HepG2 (cell line): ENCODE measurements at regions not wholly inside any gene's neighbourhood (a gene's known extent, or its start where the extent isn't known, plus 50 kb on each side); places are given as distances from the start of the nearest gene placed in this dataset.
"Not testable (repeated sequence)": the region's sequence is repeated elsewhere in the genome, so short reads cannot be mapped to it uniquely, and the experiment has no call there.

Experiments used
- ATAC-seq: fragments of 200-7000 bp; cut with Tn5 transposase; 3 replicates; pipeline ENCODE4 v1.9.1; 2020; ENCODE audit warnings: mild to moderate bottlenecking, moderate library complexity
- BruUV-seq: library from RNA; stranded (reverse); fragments of 400-500 nt; replicated peaks from 2 replicates; lab custom pipeline; 2021; lab: Mats Ljungman, UMichigan
- CTCF ChIA-PET: fragments of 300-600 bp; formaldehyde crosslinking; extraction: SDS; loops from one replicate; lab custom pipeline; 2021; ENCODE audit warnings: low total read pairs, inconsistent platforms, low intra/inter-chr PET ratio; lab: Yijun Ruan, JAX
- POLR2A ChIA-PET: fragments of 350-600 bp; sonication (Branson Sonifier 250); formaldehyde crosslinking; loops from one replicate; lab custom pipeline; 2020; ENCODE audit warnings: antibody characterized with exemption, inconsistent platforms; lab: Yijun Ruan, JAX
- DNase-seq: peaks from one replicate; pipeline ENCODE4 v3.0.0-alpha.2; 2015; ENCODE audit warnings: low spot score
- FAIRE-seq: peaks from 3 replicates; lab custom pipeline; 2011; peaks lifted over from hg19 to GRCh38; lab: Jason Lieb, UNC
- H2AFZ ChIP-seq: one replicate; pipeline ENCODE4 v1.6.1; 2011; ENCODE audit warnings: low read length, inconsistent platforms
- H3K27ac ChIP-seq: fragments of 300-600 bp; 3 replicates; pipeline ENCODE4 v1.8.0; 2011; ENCODE audit warnings: mixed run types, mild to moderate bottlenecking, mixed read lengths, low read length, inconsistent platforms; ENCODE audit not compliant: insufficient read depth; ENCODE audit errors: extremely low read length
- H3K27me3 ChIP-seq, 2 experiments: fragments of 200-600 bp in 1 of 2; 2 replicates in 1 of 2; 3 replicates in 1 of 2; pipeline versions ENCODE4 v1.6.0 to v1.8.0; 2011; ENCODE audit warnings: low read length in 2 of 2, mild to moderate bottlenecking in 2 of 2, moderate library complexity in 2 of 2, inconsistent platforms in 1 of 2; ENCODE audit not compliant: insufficient read depth in 2 of 2, control insufficient read depth in 1 of 2
- H3K36me3 ChIP-seq, 2 experiments: fragments of 200-600 bp in 1 of 2; replicated peaks in 1 of 2; 2 replicates in 1 of 2; 3 replicates in 1 of 2; pipeline versions ENCODE4 v1.5.1 to v1.8.0; 2011; ENCODE audit warnings: low read length in 2 of 2, inconsistent platforms in 1 of 2; ENCODE audit not compliant: insufficient read depth in 2 of 2, control insufficient read depth in 1 of 2
- H3K4me1 ChIP-seq: 2 replicates; pipeline ENCODE4 v1.5.1; 2012; ENCODE audit warnings: low read length, inconsistent platforms; ENCODE audit not compliant: insufficient read depth
- H3K4me2 ChIP-seq: 2 replicates; pipeline ENCODE4 v1.6.0; 2011; ENCODE audit warnings: low read depth, low read length, inconsistent platforms
- H3K4me3 ChIP-seq, 3 experiments: fragments of 200-600 bp in 1 of 3; sonication (generic), shearing (Covaris generic) in 1 of 3; replicated peaks in 1 of 3; 2 replicates each; pipeline ENCODE4 v1.5.1; 2011 to 2016; ENCODE audit warnings: low read length in 3 of 3, inconsistent platforms in 2 of 3, low read depth in 2 of 3, mild to moderate bottlenecking in 2 of 3, control low read depth in 1 of 3, mixed read lengths in 1 of 3; ENCODE audit not compliant: insufficient read depth in 1 of 3
- H3K79me2 ChIP-seq: one replicate; pipeline ENCODE4 v1.6.1; 2011; ENCODE audit warnings: low read length, inconsistent platforms; ENCODE audit not compliant: insufficient read depth
- H3K9ac ChIP-seq: 2 replicates; pipeline ENCODE4 v1.6.0; 2011; ENCODE audit warnings: mild to moderate bottlenecking, low read depth, low read length, inconsistent platforms; ENCODE audit not compliant: insufficient read depth
- H3K9me3 ChIP-seq: 2 replicates; pipeline ENCODE4 v1.5.1; 2012; ENCODE audit warnings: mild to moderate bottlenecking, low read length
- H4K20me1 ChIP-seq: 2 replicates; pipeline ENCODE4 v1.6.0; 2011; ENCODE audit warnings: inconsistent platforms, mild to moderate bottlenecking, low read length, moderate library complexity; ENCODE audit not compliant: insufficient read depth
- ATF7 ChIP-seq, 2 experiments: fragments of 450-650 bp in 1 of 2; sonication (generic) in 1 of 2; formaldehyde crosslinking in 1 of 2; IDR thresholded peaks; 2 replicates each; pipeline versions ENCODE4 v1.4.0 to v1.6.1; 2016 to 2020; ENCODE audit warnings: antibody characterized with exemption in 1 of 2, mild to moderate bottlenecking in 1 of 2, missing genetic modification reagents in 1 of 2
- FIP1L1 ChIP-seq: fragments of 200-400 bp; formaldehyde crosslinking; IDR thresholded peaks from 2 replicates; pipeline ENCODE4 v1.6.1; 2018; ENCODE audit warnings: low read depth, mild to moderate bottlenecking, low read length, moderate library complexity, borderline replicate concordance; ENCODE audit not compliant: insufficient read depth
- HNF1A ChIP-seq, 2 experiments: sonication (generic) in 1 of 2; formaldehyde crosslinking in 1 of 2; IDR thresholded peaks; 2 replicates each; pipeline versions ENCODE4 v1.4.0 to v1.6.1; 2016 to 2020; ENCODE audit warnings: borderline replicate concordance in 1 of 2, low read depth in 1 of 2, mild to moderate bottlenecking in 1 of 2, missing genetic modification reagents in 1 of 2
- KLF15 ChIP-seq: sonication (generic); formaldehyde crosslinking; IDR thresholded peaks from 2 replicates; pipeline ENCODE4 v1.8.1; 2023; ENCODE audit warnings: borderline replicate concordance, mild to moderate bottlenecking, inconsistent platforms, missing genetic modification reagents, mixed read lengths
- ZNF431 ChIP-seq: sonication (generic); formaldehyde crosslinking; IDR thresholded peaks from 2 replicates; pipeline ENCODE4 v1.9.0; 2022; ENCODE audit warnings: missing genetic modification reagents, low read depth, mild to moderate bottlenecking, borderline replicate concordance
- WGBS: methylation state at CpG from one replicate; pipeline ENCODE4 v1.1.6; 2017; ENCODE audit warnings: low lambda C conversion rate; 5-methylcytosine and 5-hydroxymethylcytosine counted together
- in situ Hi-C: cut with HindIII; loops from 2 replicates; pipeline ENCODE4 v1.10.0; 2017; ENCODE audit warnings: low pct_unique_long_range_greater_than_20kb; ENCODE audit not compliant: extremely low pct_ligation_motif_present
- intact Hi-C: fragments of 100-400 bp; cut with micrococcal nuclease; formaldehyde crosslinking; loops from one replicate; pipeline ENCODE4 v1.10.0; 2022; ENCODE audit not compliant: unreplicated experiment
- TF ChIP-seq, protein P1 (sequence below): sonication (generic); formaldehyde crosslinking; IDR thresholded peaks from 2 replicates; pipeline ENCODE4 v1.4.0; 2020; ENCODE audit warnings: missing genetic modification reagents; ENCODE audit errors: not compliant biosample characterization

- TF ChIP-seq, protein P1, sequence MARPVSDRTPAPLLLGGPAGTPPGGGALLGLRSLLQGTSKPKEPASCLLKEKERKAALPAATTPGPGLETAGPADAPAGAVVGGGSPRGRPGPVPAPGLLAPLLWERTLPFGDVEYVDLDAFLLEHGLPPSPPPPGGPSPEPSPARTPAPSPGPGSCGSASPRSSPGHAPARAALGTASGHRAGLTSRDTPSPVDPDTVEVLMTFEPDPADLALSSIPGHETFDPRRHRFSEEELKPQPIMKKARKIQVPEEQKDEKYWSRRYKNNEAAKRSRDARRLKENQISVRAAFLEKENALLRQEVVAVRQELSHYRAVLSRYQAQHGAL (CRISPR knock-in tag), result no peak
- TF ChIP-seq KLF15 (CRISPR knock-in tag), result no peak
- no peak for TF ChIP-seq FIP1L1
Measured at GRCh38 chr6:67467341-67467740, 1167.7 kb upstream of the ADGRB3 start (continued).

GRCh38 chr6:67462725-67463124 lies 1172.4 kb upstream of the ADGRB3 start:
- H3K4me1 ChIP-seq; H3K4me2 ChIP-seq; H3K27me3 ChIP-seq; CTCF ChIA-PET; BruUV-seq; intact Hi-C loops; ATAC-seq; H3K27ac ChIP-seq; H3K79me2 ChIP-seq; H2AFZ ChIP-seq; H3K36me3 ChIP-seq; H3K9ac ChIP-seq; in situ Hi-C loops; POLR2A ChIA-PET; H4K20me1 ChIP-seq; DNase-seq; H3K4me3 ChIP-seq; FAIRE-seq; TF ChIP-seq ATF7 (CRISPR knock-in tag; IDR thresholded peaks at IDR 0.05): not testable (repeated sequence)
- 35% methylated on average over 1 of the region's 1 CpG for WGBS
- peaks cover 25% of the 10 kb centered on the region for H3K9me3 ChIP-seq
- peak; percentile 56; the same call in 1 of the 2 replicates for TF ChIP-seq ATF7 (IDR thresholded peaks at IDR 0.05)

DNA sequence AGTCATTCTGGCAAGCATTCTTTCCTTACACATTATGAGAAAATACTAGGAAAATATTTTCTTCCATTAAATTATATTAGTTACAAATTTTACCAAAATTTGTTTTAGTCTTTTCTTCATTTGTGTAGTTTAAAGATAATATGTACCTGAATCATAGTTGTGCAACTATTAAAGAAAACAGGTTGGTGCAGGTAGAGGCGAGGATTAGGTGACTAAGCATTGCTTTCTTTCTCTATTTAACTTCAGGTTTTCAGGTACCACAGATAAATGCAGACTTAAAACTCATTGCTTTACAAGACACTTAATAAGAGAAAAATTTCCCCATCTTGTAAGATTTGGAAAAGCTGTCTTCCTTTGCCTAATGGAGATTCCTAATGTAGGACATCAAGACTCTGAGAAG lies 1175.5 kb upstream of the ADGRB3 start:
- intact Hi-C loops (no loop called here), in situ Hi-C loops (no loop called here)
- no peaks in the 10 kb centered on the region for H3K4me1 ChIP-seq
- POLR2A ChIA-PET, result no interaction called here
- H3K9ac ChIP-seq, result no peak overlapping the region
- no peak overlapping the region for H3K27ac ChIP-seq
- BruUV-seq, result no TSS peak
- no peaks in the 10 kb centered on the region for H4K20me1 ChIP-seq
- no peak for ATAC-seq
- H3K36me3 ChIP-seq, result no peaks in the 10 kb centered on the region
- no peak overlapping the region for H3K4me2 ChIP-seq
- FAIRE-seq, result no peak
- H3K9me3 ChIP-seq, result peaks cover 37% of the 10 kb centered on the region
- whole genome bisulfite sequencing, result 4% methylated on average over 1 of the region's 1 CpG
- H2AFZ ChIP-seq, result no peak overlapping the region
- no peak for DNase-seq
- no peak overlapping the region for H3K4me3 ChIP-seq
- CTCF ChIA-PET, result no interaction called here
- no peaks in the 10 kb centered on the region for H3K79me2 ChIP-seq
- no peaks in the 10 kb centered on the region for H3K27me3 ChIP-seq
- TF ChIP-seq ZNF431 (CRISPR knock-in tag) (no peak), HNF1A (IDR thresholded peaks at IDR 0.05; ENCODE audit: low read depth) (no peak), HNF1A (CRISPR knock-in tag; IDR thresholded peaks at IDR 0.05; ENCODE audit: borderline replicate concordance) (no peak)
